Peyer's patch (tissue), 4 donors: ENCODE measurements at regions not wholly inside any gene's neighbourhood (a gene's known extent, or its start where the extent isn't known, plus 50 kb on each side); places are given as distances from the start of the nearest gene placed in this dataset.

Experiments
- CTCF ChIP-seq, 6 experiments: fragments of 450-650 bp in 4 of 6; fragments of 200-600 bp in 2 of 6; sonication (generic) in 1 of 6; IDR thresholded peaks; one replicate each; pipeline ENCODE4 v1.5.1; 2017 to 2019; ENCODE audit warnings: antibody characterized with exemption in 6 of 6, mild to moderate bottlenecking in 3 of 6, moderate library complexity in 1 of 6
- POLR2A ChIP-seq, 2 donors: fragments of 450-650 bp; IDR thresholded peaks; one replicate each; pipeline ENCODE4 v1.5.1; 2017; ENCODE audit warnings: antibody characterized with exemption in 2 of 2, mild to moderate bottlenecking in 2 of 2, moderate library complexity in 2 of 2

GRCh38 chr22:44424867-44425693 lies 73.0 kb downstream of the RTL6 start:
- TF ChIP-seq CTCF (IDR thresholded peaks at IDR 0.05) (no peak), POLR2A (IDR thresholded peaks at IDR 0.05) (no peak)
